ENCODE measurements at regions not wholly inside any gene's neighbourhood (a gene's known extent, or its start where the extent isn't known, plus 50 kb on each side); places are given as distances from the start of the nearest gene placed in this dataset.

GRCh38 chr4:120327276-120327675 lies 260.6 kb upstream of the MAD2L1 start (continued):
- TF ChIP-seq BCLAF1 (IDR thresholded peaks at IDR 0.05) = no peak
- no peak for TF ChIP-seq ZSCAN5A (CRISPR knock-in tag; IDR thresholded peaks at IDR 0.05; ENCODE audit: borderline replicate concordance)
- TF ChIP-seq FOXK1 (CRISPR knock-in tag; IDR thresholded peaks at IDR 0.05; ENCODE audit: borderline replicate concordance, low read depth) = no peak
- TF ChIP-seq ZNF296 (CRISPR knock-in tag; conservative IDR thresholded peaks at IDR 0.05) = no peak
- no peak for TF ChIP-seq EHMT2 (IDR thresholded peaks at IDR 0.05; ENCODE audit: borderline replicate concordance, low read depth, low read length)

- H2AFZ ChIP-seq (ENCODE audit: low read length) = no peak overlapping the region
- no peak overlapping the region for H3K27ac ChIP-seq (ENCODE audit: extremely low read length, insufficient read depth, low read length)
- H3K4me1 ChIP-seq (ENCODE audit: insufficient read depth, low read length) = no peaks in the 10 kb centered on the region
- 0% methylated on average over 1 of the region's 1 CpG for WGBS (ENCODE audit: low lambda C conversion rate)
- H3K79me2 ChIP-seq (ENCODE audit: insufficient read depth, low read length) = no peaks in the 10 kb centered on the region
- no peak for DNase-seq (ENCODE audit: low spot score)
- no peak for FAIRE-seq
- in situ Hi-C loops (cut with HindIII; ENCODE audit: extremely low pct_ligation_motif_present, low pct_unique_long_range_greater_than_20kb) = no loop called here
- no peak overlapping the region for H3K4me2 ChIP-seq (ENCODE audit: low read depth, low read length)
- H4K20me1 ChIP-seq (ENCODE audit: insufficient read depth, low read length) = no peaks in the 10 kb centered on the region
- ChIA-PET CTCF (ENCODE audit: low intra/inter-chr PET ratio, low total read pairs) (no interaction called here), POLR2A (no interaction called here)
- intact Hi-C loops (cut with micrococcal nuclease; ENCODE audit: unreplicated experiment) = loop anchor here (5.0 kb wide), 1 partner anchor 1293 kb away; no protein-coding TSS in a partner anchor
- no TSS peak for BruUV-seq (replicated peaks)
- ATAC-seq = no peak
- no peaks in the 10 kb centered on the region for H3K27me3 ChIP-seq (ENCODE audit: control insufficient read depth in 1 of 2, insufficient read depth in 2 of 2, low read length in 2 of 2)
- H3K9me3 ChIP-seq (ENCODE audit: low read length) = no peaks in the 10 kb centered on the region
- no peaks in the 10 kb centered on the region for H3K36me3 ChIP-seq (replicated peaks in 1 of 2; ENCODE audit: control insufficient read depth in 1 of 2, insufficient read depth in 2 of 2, low read length in 2 of 2)
- no peak overlapping the region for H3K9ac ChIP-seq (ENCODE audit: insufficient read depth, low read depth, low read length)
- no peak overlapping the region for H3K4me3 ChIP-seq (replicated peaks in 1 of 3; ENCODE audit: insufficient read depth in 1 of 3, low read depth in 2 of 3, low read length in 3 of 3)
- TF ChIP-seq CTCF (CRISPR knock-in tag; IDR thresholded peaks at IDR 0.05) = no peak
- TF ChIP-seq SOX13 (IDR thresholded peaks at IDR 0.05) = no peak
- TF ChIP-seq SOX13 (CRISPR knock-in tag; conservative IDR thresholded peaks at IDR 0.05 in 1 of 2, IDR thresholded peaks at IDR 0.05 in 1 of 2) = no peak
- no peak for TF ChIP-seq POLR2G (IDR thresholded peaks at IDR 0.05; ENCODE audit: low read depth, low read length)
- no peak for TF ChIP-seq MBNL3 (CRISPR knock-in tag; conservative IDR thresholded peaks at IDR 0.05)
- TF ChIP-seq MYPOP (CRISPR knock-in tag; IDR thresholded peaks at IDR 0.05) = no peak
- no peak for TF ChIP-seq EHMT2 (IDR thresholded peaks at IDR 0.05; ENCODE audit: borderline replicate concordance, low read depth, low read length)
- no peak for TF ChIP-seq MTA1 (CRISPR knock-in tag; IDR thresholded peaks at IDR 0.05; ENCODE audit: borderline replicate concordance)
- TF ChIP-seq ZNF180 (CRISPR knock-in tag; IDR thresholded peaks at IDR 0.05; ENCODE audit: borderline replicate concordance, low read depth) = no peak
- no peak for TF ChIP-seq ZNF260 (CRISPR knock-in tag; IDR thresholded peaks at IDR 0.05; ENCODE audit: borderline replicate concordance, low read depth)
Observed at GRCh38 chr4:120319046-120319767, 252.6 kb upstream of the MAD2L1 start.

Data from HepG2 (cell line).